NCI-H146 treated with DMSO at 0.1 percent for 48 hours (cell line): ENCODE measurements at regions not wholly inside any gene's neighbourhood (a gene's known extent, or its start where the extent isn't known, plus 50 kb on each side); places are given as distances from the start of the nearest gene placed in this dataset.
"Not testable (repeated sequence)": the region's sequence is repeated elsewhere in the genome, so short reads cannot be mapped to it uniquely, and the experiment has no call there.

ENCODE experiments used
- DNase-seq: peaks from one replicate; lab custom pipeline; 2025; ENCODE audit not compliant: unreplicated experiment; lab: John Stamatoyannopoulos, UW

DNA sequence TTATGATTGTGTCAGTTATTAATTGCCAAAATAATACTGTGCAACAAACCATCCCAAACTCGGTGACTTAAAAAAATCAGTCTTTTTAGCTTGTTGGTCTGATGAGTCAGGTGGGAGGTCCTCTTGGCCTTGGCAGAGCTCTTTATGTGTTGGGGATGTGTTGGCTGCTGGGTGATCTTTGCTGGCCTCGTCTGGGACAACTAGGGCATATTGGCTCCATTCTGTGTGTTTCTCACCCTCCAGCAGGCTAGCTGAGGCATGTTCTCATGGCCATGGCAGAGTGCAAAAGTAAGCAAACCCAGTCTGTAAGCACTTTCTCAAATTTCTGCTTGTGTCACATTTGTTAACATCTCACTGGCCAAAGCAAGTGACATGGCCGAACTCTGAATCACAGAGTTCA is 251.6 kb downstream of the RPLP1 start:
- DNase-seq, result no peak

DNA sequence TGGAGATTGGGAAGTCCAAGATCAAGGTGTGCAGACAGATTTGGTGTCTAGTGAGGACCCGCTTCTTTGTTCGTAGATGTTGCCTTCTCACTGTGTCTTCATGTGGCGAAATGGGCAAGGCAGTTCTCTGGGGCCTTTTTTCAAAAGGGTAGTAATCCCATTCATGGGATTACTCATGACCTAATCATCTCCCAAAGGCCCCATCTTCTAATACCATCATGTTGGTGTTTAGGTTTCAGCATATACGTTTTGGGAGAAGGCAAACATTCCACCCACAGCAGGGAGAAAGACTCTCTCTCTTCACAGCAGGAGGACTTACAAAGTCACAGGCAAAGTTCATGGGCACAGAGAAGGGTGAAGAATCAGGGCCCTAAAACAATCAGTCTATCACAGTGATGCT is 252.1 kb downstream of the RPLP1 start:
- no peak for DNase-seq

DNA sequence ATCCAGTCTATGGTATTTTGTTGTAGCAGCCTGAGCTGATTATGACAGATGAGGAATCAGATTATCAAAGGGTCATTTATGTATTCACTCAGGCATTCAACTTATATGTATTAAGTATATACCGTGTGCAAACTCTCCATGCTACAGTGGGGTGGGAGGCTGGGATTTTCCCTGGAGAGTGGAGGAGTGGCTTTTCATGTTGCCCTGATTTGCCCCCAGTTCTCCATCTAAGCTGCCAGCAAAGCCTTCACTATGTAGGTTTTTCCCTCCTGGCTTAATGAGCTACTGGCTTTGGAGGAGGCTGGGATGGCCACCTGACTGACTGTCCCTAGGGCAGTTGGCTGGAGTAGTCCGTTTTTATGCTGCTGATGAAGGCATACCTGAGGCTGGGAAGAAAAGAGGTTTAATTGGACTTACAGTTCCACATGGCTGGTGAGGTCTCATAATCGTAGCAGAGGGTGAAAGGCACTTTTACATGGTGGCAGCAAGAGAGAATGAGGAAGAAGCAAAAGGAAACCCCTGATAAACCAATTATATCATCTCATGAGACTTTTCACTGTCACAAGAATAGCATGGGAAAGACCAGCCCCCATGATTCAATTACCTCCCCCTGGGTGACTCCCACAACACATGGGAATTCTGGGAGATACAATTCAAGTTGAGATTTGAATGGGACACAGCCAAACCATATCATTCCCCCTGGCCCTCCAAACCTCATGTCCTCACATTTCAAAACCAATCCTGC is 253.9 kb downstream of the RPLP1 start:
- no peak for DNase-seq

- DNase-seq, result not testable (repeated sequence)
Observed at GRCh38 chr15:69707241-69707640, 254.6 kb downstream of the RPLP1 start.

DNA sequence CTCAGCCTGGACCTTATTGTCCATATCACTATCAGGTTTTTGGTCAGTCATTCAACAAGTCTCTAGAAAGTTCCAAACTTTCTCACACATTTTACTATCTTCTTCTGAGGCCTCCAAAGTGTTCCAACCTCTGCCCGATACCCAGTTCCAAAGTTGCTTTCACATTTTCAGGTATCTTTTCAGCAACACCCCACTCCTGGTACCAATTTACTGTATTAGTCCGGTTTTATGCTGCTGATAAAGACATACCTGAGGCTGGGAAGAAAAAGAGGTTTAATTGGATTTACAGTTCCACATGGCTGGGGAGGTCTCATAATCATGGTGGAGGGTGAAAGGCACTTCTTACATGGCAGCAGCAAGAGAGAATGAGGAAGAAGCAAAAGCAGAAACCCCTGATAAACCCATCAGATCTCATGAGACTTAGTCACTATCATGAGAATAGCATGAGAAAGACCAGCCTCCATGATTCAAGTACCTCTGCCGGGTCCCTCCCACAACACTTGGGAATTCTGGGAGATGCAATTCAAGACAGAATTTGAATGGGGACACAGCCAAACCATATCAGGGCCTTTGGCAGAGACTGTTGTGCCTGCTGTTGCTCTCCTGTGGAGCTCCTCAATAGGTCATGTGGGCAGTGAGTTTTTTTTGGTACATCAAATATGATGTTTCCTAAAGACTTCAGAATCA is 256.0 kb downstream of the RPLP1 start:
- DNase-seq, result not testable (repeated sequence)

DNA sequence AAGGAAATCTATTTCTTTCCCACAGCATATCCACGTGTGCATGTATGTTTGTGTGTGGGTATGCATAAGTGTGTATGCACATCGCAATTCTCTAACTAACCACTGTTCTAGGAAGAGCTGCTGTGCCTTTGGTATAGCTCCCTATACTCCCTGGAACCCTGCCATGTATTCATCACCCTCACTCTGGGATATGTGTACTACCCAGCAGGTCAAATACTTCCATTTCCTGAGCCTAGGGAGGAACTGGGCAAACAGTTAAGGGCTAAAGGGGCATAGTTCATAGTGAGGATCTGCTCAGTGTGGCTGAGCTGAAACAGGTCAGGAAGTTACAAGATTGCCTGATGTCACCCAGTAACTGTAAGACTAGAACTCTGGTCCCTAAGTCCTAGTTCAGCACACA is 260.4 kb downstream of the RPLP1 start:
- no peak for DNase-seq

DNA sequence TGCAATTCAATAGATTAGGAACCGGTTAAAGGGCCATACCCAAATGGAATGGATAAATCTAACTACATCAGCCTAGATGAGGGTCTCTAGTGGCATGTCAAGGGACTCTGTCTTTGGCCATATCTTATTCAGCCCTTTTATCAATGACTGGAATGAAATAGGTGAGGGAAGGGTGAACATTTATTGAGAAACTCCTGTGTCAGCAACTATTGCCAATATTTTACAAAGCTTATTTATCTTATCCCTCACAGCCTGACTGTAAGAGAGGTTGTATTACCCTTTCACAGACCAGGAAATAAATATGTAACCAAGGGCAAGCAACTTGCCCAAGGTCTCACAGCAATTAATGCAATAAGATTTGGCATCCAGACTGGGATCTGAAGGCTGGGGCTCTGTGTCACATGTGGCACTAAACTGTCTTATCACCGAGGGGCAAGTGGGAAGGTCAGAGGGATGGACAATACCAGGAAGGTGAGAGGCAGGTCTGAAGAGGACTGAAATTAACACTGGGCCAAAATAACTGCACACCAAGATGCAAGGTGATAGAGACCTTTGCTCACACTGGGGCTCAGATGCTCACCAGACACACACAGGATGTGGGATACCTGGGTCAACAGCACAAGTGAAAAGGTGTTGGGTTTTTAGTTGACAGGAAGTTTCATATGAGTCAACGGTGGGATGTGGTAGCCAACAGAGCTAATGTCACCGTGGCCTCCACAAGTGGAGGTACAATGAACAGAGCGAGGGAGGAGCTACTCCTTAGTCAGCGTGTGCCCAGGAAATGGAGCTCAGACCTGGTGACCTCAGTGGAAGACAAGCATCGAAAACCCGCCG is 261.3 kb downstream of the RPLP1 start:
- no peak for DNase-seq

- no peak for DNase-seq
Observed at GRCh38 chr15:69715210-69715609, 262.6 kb downstream of the RPLP1 start.

DNA sequence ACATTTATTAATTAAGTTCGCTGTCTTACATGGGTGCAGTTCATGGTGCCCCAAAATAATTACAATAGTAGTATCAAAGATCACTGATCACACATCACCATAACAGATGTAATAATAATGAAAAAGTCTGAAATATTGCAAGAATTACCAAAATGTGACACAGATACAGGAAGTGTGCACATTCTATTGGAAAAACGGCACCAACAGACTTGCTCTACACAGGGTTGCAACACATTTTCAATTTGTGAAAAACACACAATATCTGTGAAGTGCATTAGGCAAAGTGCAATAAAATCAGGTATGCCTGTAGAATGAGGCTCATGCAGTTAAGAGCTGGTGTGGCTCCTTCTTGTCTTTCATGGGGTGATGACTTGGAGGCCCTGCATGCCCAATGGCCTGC is 265.8 kb downstream of the RPLP1 start:
- DNase-seq, result no peak

GRCh38 chr15:69718916-69719315 is 266.3 kb downstream of the RPLP1 start:
- DNase-seq, result no peak

DNA sequence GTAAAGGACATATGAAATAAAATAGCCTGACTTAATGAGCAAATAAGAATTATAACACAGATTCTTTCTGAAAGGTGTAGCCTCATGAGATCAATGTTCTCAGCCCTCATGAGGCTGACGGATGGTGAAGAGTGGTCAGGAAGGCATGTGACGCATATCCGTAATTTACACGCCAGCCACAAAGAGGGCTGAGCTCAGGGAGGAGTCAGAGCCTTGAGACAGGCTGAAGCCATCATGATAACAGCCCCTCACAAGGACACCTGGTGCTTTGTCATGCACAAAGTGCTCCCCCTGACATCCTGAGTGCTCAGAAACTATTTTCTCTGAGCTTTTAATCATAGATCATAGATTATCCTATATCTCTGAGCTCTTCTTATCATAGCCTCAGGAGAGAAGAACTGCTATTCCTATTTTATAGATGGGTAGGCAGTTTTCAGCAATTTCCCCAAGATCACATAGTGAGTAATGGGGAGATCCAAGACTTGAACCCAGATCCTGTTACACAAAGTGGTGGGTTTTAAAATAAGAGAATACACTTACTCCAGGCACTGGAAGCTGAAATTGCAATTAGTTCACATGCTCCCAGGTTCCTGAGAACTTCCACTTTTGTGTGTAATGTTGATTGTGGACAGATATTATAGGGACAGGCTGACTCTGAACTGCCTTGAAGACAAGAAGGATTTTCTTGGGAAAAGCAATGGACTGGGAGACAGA is 267.1 kb downstream of the RPLP1 start:
- DNase-seq, result no peak

GRCh38 chr15:69720536-69720935 is 267.9 kb downstream of the RPLP1 start:
- DNase-seq, result no peak

- no peak for DNase-seq
Observed at GRCh38 chr15:69722924-69723323, 270.3 kb downstream of the RPLP1 start.

GRCh38 chr15:69723404-69724096 is 270.9 kb downstream of the RPLP1 start:
- no peak for DNase-seq

DNA sequence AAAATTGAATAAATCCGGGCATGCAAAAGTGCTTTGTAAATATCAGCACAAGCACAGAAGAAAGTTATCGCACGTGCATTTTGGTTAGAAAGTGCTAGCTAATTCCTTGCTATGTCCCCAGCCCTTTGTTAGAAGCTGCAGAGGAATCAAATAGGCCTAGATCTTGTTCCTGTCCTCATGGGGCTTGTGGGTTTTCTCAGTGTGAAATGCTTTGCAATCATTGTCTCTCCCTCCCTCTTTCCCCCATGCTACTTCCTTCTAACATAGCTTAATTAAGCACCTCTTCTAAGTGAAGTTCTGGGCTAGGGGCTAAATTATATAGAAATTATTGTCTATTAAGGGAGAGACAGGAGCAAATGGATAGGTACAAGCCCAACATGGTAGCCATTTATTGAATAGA is 271.7 kb downstream of the RPLP1 start:
- DNase-seq, result no peak

GRCh38 chr15:69725275-69725674 is 272.7 kb downstream of the RPLP1 start:
- no peak for DNase-seq

DNA sequence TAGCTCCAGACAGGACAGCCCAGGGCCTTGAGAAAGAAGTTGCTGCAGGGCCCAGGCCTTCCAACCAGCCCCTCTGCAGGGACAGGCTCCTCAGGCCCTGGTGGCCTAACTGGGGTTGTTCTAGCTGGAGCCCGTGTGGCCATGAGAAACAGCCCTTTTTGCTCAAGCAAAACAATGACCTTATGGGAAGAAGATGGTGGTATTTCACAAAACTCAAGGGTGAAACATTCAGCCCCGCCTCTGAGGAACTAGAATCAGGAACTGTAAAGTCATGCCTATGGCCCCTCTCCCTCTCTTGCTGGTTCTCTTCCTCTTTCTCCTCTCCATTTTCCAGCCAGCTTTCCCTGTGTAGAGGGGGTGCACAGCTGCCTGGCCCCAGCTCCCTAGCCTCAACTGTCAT is 273.3 kb downstream of the RPLP1 start:
- DNase-seq, result no peak

DNA sequence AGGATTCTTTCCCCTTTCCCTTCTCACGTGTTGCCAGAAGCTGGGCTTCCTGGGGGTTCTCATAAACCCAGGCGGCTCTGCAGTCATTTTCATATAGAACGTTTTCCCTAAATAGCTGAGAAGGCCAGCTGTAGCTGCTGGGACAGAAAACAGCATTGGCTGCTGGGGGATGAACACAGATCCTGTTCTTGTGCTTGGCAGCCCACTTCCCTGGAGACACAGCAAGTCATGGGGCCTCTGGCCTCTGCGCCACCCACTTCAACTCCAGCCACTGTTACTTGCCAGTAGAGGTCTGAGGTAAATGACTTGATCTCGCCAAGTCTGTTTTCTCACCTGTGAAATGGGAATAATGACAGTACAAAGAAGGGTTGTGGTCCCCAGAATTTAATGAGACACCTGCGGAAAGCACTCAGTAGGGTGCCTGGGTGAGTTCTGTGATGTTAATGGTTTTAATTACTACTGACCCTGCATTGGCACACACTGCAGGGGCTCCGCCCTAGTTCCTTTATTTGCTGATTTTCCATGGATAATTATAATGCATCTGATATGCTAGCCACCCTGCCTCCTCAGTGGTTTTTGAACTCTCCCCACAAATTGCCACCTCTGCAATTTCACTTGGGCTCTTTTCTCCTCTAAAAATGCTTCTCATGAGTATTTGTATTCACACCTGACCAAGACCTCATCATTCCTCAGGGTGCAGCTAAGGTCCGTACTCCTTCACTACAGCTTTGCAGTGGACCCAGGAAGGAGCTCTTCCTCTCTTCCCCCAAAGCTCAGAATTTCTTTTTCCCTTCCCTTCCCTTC is 274.7 kb downstream of the RPLP1 start:
- DNase-seq, result peak; percentile 19

DNA sequence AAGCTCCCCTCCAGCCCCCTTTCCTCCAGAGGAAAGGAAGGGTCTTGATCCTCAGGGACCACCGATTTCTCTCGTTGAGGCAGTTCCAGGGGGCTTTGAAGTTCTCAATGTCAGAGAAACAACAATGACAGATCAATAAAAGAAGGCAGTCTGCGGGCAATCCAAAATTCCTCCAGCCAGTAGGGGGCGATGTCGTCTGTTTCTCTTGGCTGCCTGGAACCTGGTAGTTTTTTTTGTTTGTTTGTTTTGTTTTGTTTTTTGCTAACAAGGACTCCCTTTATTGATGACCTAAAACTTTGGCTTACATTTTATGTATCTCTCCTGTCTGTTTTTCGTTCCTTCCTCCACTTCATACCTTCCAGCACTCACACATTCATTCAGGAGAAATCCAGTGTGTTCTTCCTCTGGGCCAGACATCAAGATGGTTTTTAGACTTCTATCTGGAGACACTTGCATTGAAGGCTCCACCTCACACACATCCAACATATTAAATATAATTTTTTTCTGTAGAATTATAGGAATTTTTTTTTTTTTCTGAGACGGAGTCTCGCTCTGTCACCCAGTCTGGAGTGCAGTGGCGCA is 276.6 kb downstream of the RPLP1 start:
- no peak for DNase-seq
